Endodermal cell (in vitro differentiated cells): ENCODE measurements at regions not wholly inside any gene's neighbourhood (a gene's known extent, or its start where the extent isn't known, plus 50 kb on each side); places are given as distances from the start of the nearest gene placed in this dataset.

Source experiments
- DNase-seq: peaks from one replicate; pipeline ENCODE4 v3.0.0-alpha.2; 2017
- H3K27ac ChIP-seq: 2 replicates; pipeline ENCODE4 v1.5.1; 2013; ENCODE audit warnings: mild to moderate bottlenecking, low read depth, low read length, moderate library complexity
- H3K27me3 ChIP-seq: 2 replicates; pipeline ENCODE4 v1.6.1; 2013; ENCODE audit warnings: mild to moderate bottlenecking, low read length, moderate library complexity; ENCODE audit not compliant: insufficient read depth, control insufficient read depth, poor library complexity, severe bottlenecking
- H3K36me3 ChIP-seq: 2 replicates; pipeline ENCODE4 v1.7.0; 2013; ENCODE audit warnings: mild to moderate bottlenecking, low read length, moderate library complexity; ENCODE audit not compliant: control insufficient read depth, insufficient read depth
- H3K4me1 ChIP-seq: one replicate; pipeline ENCODE4 v1.7.0; 2013; ENCODE audit warnings: low read length; ENCODE audit not compliant: control insufficient read depth, insufficient read depth
- H3K4me3 ChIP-seq: 2 replicates; pipeline ENCODE4 v1.5.1; 2013; ENCODE audit warnings: mild to moderate bottlenecking, low read length, moderate library complexity
- H3K9ac ChIP-seq: 2 replicates; pipeline ENCODE4 v1.6.1; 2013; ENCODE audit warnings: mild to moderate bottlenecking, low read length, moderate library complexity; ENCODE audit not compliant: poor library complexity, severe bottlenecking; ENCODE audit errors: extremely low read depth
- H3K9me3 ChIP-seq: 2 replicates; pipeline ENCODE4 v1.6.1; 2013; ENCODE audit warnings: mild to moderate bottlenecking, low read length, moderate library complexity; ENCODE audit not compliant: control insufficient read depth
- H3K27ac Mint-ChIP-seq: 2 replicates; pipeline ENCODE4 v1.8.0; 2020; ENCODE audit warnings: mixed read lengths
- H3K27me3 Mint-ChIP-seq: 2 replicates; pipeline ENCODE4 v1.8.0; 2021; ENCODE audit warnings: mild to moderate bottlenecking, mixed read lengths; ENCODE audit not compliant: insufficient read depth
- H3K36me3 Mint-ChIP-seq: 2 replicates; pipeline ENCODE4 v1.8.0; 2020; ENCODE audit warnings: low read depth, mixed read lengths
- H3K4me1 Mint-ChIP-seq: 2 replicates; pipeline ENCODE4 v1.8.0; 2020; ENCODE audit warnings: mixed read lengths
- H3K4me3 Mint-ChIP-seq: 2 replicates; pipeline ENCODE4 v1.8.0; 2020; ENCODE audit warnings: mild to moderate bottlenecking, moderate library complexity, mixed read lengths
- H3K9me3 Mint-ChIP-seq: 2 replicates; pipeline ENCODE4 v1.8.0; 2020; ENCODE audit warnings: mild to moderate bottlenecking, mixed read lengths
- WGBS, 2 experiments: methylation state at CpG; one replicate each; pipeline versions ENCODE4 v1.1.5 to v1.1.7; 2013; ENCODE audit warnings: missing lambda C conversion rate in 2 of 2, mixed read lengths in 1 of 2; ENCODE audit not compliant: insufficient coverage in 1 of 2, insufficient read length in 1 of 2; 5-methylcytosine and 5-hydroxymethylcytosine counted together
- TF ChIP-seq, protein P1 (sequence below): fragments of 200-600 bp; sonication (generic); conservative IDR thresholded peaks from 2 replicates; pipeline ENCODE4 v1.5.0; 2021; ENCODE audit warnings: antibody characterized with exemption, mild to moderate bottlenecking

- Histone ChIP-seq H3K4me1 (no peaks in the 10 kb centered on the region), H3K27ac (no peak overlapping the region), H3K9ac (no peak overlapping the region), H3K27me3 (no peaks in the 10 kb centered on the region), H3K4me3 (no peak overlapping the region), H3K9me3 (no peaks in the 10 kb centered on the region), H3K36me3 (no peaks in the 10 kb centered on the region)
- no peaks in the 10 kb centered on the region for H3K9me3 Mint-ChIP-seq
- H3K36me3 Mint-ChIP-seq: no peaks in the 10 kb centered on the region
- H3K4me3 Mint-ChIP-seq: no peak overlapping the region
- 82 to 92% methylated on average over 3 of the region's 3 CpGs for WGBS, 2 experiments
- TF ChIP-seq, protein P1, sequence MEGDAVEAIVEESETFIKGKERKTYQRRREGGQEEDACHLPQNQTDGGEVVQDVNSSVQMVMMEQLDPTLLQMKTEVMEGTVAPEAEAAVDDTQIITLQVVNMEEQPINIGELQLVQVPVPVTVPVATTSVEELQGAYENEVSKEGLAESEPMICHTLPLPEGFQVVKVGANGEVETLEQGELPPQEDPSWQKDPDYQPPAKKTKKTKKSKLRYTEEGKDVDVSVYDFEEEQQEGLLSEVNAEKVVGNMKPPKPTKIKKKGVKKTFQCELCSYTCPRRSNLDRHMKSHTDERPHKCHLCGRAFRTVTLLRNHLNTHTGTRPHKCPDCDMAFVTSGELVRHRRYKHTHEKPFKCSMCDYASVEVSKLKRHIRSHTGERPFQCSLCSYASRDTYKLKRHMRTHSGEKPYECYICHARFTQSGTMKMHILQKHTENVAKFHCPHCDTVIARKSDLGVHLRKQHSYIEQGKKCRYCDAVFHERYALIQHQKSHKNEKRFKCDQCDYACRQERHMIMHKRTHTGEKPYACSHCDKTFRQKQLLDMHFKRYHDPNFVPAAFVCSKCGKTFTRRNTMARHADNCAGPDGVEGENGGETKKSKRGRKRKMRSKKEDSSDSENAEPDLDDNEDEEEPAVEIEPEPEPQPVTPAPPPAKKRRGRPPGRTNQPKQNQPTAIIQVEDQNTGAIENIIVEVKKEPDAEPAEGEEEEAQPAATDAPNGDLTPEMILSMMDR: no peak
- no peaks in the 10 kb centered on the region for H3K27me3 Mint-ChIP-seq
- no peaks in the 10 kb centered on the region for H3K4me1 Mint-ChIP-seq
- no peak for DNase-seq
- H3K27ac Mint-ChIP-seq: no peak overlapping the region
Measured at GRCh38 chr7:19293431-19293830, 148.2 kb upstream of the FERD3L start.

DNA sequence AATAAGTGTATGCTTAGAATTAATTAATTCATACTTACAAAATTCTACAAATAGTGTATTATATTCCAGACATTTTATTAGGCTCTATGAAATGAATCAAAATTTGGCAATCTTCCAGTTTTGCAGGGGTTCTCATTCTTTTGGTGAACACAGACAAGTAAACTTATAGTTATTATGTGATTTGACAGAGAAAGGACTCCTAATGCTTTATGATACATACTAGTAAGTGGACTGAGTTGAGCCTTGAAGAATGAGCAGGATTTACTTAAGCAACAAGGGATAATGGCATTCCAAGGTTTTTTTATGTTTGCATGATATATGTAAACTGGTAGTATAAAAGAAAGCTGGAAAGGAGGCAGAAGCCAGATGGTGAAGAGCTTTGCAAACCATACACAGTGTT lies 145.7 kb upstream of the FERD3L start:
- H3K36me3 ChIP-seq: no peaks in the 10 kb centered on the region
- no peak overlapping the region for H3K27ac ChIP-seq
- Mint-ChIP-seq H3K4me1 (no peaks in the 10 kb centered on the region), H3K27ac (no peak overlapping the region), H3K4me3 (no peak overlapping the region), H3K27me3 (no peaks in the 10 kb centered on the region), H3K36me3 (no peaks in the 10 kb centered on the region), H3K9me3 (no peaks in the 10 kb centered on the region)
- TF ChIP-seq, protein P1: no peak
- no peak for DNase-seq
- no peaks in the 10 kb centered on the region for H3K27me3 ChIP-seq
- no peak overlapping the region for H3K4me3 ChIP-seq
- no peaks in the 10 kb centered on the region for H3K9me3 ChIP-seq
- H3K9ac ChIP-seq: no peak overlapping the region
- no peaks in the 10 kb centered on the region for H3K4me1 ChIP-seq

DNA sequence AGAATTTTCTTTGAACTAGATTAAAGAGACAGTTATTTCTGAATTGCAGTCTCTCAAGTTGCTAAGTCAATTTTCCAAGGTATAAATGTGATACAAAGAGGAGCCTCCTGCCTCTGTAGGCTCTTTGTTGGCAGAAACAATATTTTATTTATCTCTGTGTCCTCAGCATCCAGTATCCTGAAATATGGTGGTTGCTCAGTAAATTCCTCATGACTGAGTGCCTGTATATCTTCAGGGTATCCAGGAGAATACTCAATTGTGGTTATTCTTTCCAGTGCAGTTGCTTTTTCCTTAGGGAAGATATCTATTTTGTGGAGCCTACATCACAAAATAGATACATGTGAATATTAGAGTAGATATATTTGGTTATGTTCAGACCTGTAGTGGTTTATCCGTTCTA lies 144.8 kb upstream of the FERD3L start:
- no peak overlapping the region for H3K4me3 ChIP-seq
- no peaks in the 10 kb centered on the region for H3K36me3 Mint-ChIP-seq
- H3K27ac ChIP-seq: no peak overlapping the region
- H3K27ac Mint-ChIP-seq: no peak overlapping the region
- no peaks in the 10 kb centered on the region for H3K4me1 ChIP-seq
- H3K9me3 ChIP-seq: no peaks in the 10 kb centered on the region
- H3K4me1 Mint-ChIP-seq: no peaks in the 10 kb centered on the region
- DNase-seq: no peak
- H3K4me3 Mint-ChIP-seq: no peak overlapping the region
- WGBS, 2 experiments: 90% methylated on average over 1 of the region's 1 CpG; no CpG with 5 or more reads in 1 of the 2 experiments
- TF ChIP-seq, protein P1: no peak
- H3K9me3 Mint-ChIP-seq: no peaks in the 10 kb centered on the region
- H3K27me3 ChIP-seq: no peaks in the 10 kb centered on the region
- H3K36me3 ChIP-seq: no peaks in the 10 kb centered on the region
- H3K9ac ChIP-seq: no peak overlapping the region
- H3K27me3 Mint-ChIP-seq: no peaks in the 10 kb centered on the region
